Heart right ventricle (tissue), 16 donors: ENCODE measurements at regions not wholly inside any gene's neighbourhood (a gene's known extent, or its start where the extent isn't known, plus 50 kb on each side); places are given as distances from the start of the nearest gene placed in this dataset.

Experiments used
- ATAC-seq, 8 donors: fragments of 200-7000 bp; cut with Tn5 transposase; one replicate each; pipeline ENCODE4 v1.9.1; 2020; ENCODE audit warnings: mild to moderate bottlenecking in 8 of 8, moderate library complexity in 8 of 8, moderate number of reproducible peaks in 1 of 8
- DNase-seq, 2 donors: peaks; one replicate each; pipeline ENCODE4 v3.0.0-alpha.2; 2020
- H3K27ac ChIP-seq, 10 donors: fragments of 200-600 bp; sonication (generic) in 2 of 10; one replicate each; pipeline versions ENCODE4 v1.5.0 to v1.8.0; 2020 to 2022; ENCODE audit warnings: mild to moderate bottlenecking in 3 of 10
- H3K27me3 ChIP-seq, 7 donors: fragments of 200-600 bp; one replicate each; pipeline ENCODE4 v1.8.0; 2021 to 2022; ENCODE audit warnings: mild to moderate bottlenecking in 2 of 7
- H3K36me3 ChIP-seq, 9 donors: fragments of 200-600 bp; sonication (generic) in 1 of 9; one replicate each; pipeline versions ENCODE4 v1.5.0 to v1.8.0; 2020 to 2022; ENCODE audit warnings: mild to moderate bottlenecking in 2 of 9
- H3K4me1 ChIP-seq, 9 donors: fragments of 200-600 bp; sonication (generic) in 1 of 9; one replicate each; pipeline versions ENCODE4 v1.5.0 to v1.8.0; 2020 to 2022; ENCODE audit warnings: mild to moderate bottlenecking in 4 of 9
- H3K4me3 ChIP-seq, 10 donors: fragments of 200-600 bp; sonication (generic) in 2 of 10; one replicate each; pipeline versions ENCODE4 v1.5.0 to v1.8.0; 2020 to 2022; ENCODE audit warnings: mild to moderate bottlenecking in 7 of 10, moderate library complexity in 2 of 10
- H3K9me3 ChIP-seq, 11 donors: fragments of 200-600 bp in 10 of 11; sonication (generic) in 2 of 11; one replicate each; pipeline versions ENCODE4 v1.5.0 to v1.8.0; 2013 to 2022; ENCODE audit warnings: mild to moderate bottlenecking in 2 of 11, control low read depth in 1 of 11, moderate library complexity in 1 of 11
- WGBS, 2 donors: extraction: QIAGEN DNeasy Blood & Tissue Kit; methylation state at CpG; one replicate each; pipeline ENCODE4 v1.1.7; 2013; ENCODE audit warnings: inconsistent platforms in 1 of 2; 5-methylcytosine and 5-hydroxymethylcytosine counted together
- intact Hi-C, 10 donors: fragments of 100-400 bp; cut with DNase I; formaldehyde crosslinking; loops; one replicate each; pipeline versions ENCODE4 v1.11.1 to v1.14.2; 2022
- TF ChIP-seq, protein P1 (sequence below), 9 donors: fragments of 200-600 bp; sonication (generic) in 2 of 9; IDR thresholded peaks; one replicate each; pipeline versions ENCODE4 v1.5.0 to v1.8.0; 2021 to 2022; ENCODE audit warnings: antibody characterized with exemption in 9 of 9, mild to moderate bottlenecking in 5 of 9, moderate library complexity in 1 of 9
- donor health status: Arrhythmogenic right ventricular cardiomyopathy.
- donor health status: ischemic (EF 13 %, LVEDD 7.1; RV severe dilation, severe dysfunction).
- donor health status: healthy with polysubstance abuse.
- donor health status: DM: no; HTN: yes; CAD: no.
- donor health status: DM: no; HTN: no; CAD: no.
- donor health status: ischemic (EF 25% LVEDD 6.9; RV normal size, moderate dysfunction).
- donor health status: ischemic (EF 25% LVEDD 5.7; RV mildly dilated, moderate dysfunction).
- donor health status: healthy.
- donor health status: DM: yes; HTN: yes; CAD: no.
- donor health status: Ischemic cardiomyopathy.
- donor health status: ischemic (EF 35%, LVEDD 5.7; RV mildly dilated, moderate dysfunction).
- donor health status: nonischemic (EF 11% LVEDD 7.7; RV severe dilation, severe dysfunction).
- donor health status: DM: yes; HTN: yes; CAD: no.
- donor health status: PGD.
- donor health status: ischemic (EF 29% LVEDD 5.4; RV normal size, mild dysfunction).
- donor health status: nonischemic (EF 23%, LVEDD 6.1; RV moderate dilation, normal function).

DNA sequence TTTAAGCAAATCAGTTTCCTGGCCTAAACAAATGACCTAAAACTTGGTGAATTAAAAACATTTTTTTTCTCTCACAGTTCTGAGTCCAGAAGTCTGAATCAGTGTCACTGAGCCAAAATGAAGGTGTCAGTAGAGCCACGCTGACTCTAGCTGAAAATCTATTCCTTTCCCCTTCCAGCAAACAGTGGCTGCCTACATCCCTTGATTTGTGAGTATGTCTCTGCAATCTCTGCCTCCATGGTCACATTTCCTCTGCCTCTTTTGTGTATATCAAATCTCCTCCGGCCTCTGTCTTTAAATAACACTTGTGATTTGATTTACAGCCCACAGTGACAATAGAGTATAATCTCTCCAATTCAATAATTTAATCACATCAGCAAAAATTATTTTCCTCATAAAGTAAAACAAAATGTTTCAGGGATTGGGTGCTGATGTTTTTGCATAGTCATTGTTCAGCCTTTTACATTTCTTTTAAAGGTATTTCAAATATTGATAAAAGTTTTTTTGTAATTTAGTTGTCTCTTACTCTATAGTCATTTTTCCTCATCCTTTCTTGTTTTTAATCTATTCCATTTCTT is 1715.4 kb downstream of the BRINP3 start:
- peaks cover 0 to 9% (median 0%) of the 10 kb centered on the region in 11 donors for H3K9me3 ChIP-seq
- H3K27me3 ChIP-seq: no peaks in the 10 kb centered on the region
- no peak for DNase-seq
- no peak for ATAC-seq
- 56 to 58% methylated on average over 2 of the region's 2 CpGs for WGBS, 2 donors
- H3K4me3 ChIP-seq: no peak overlapping the region
- no peaks in the 10 kb centered on the region for H3K36me3 ChIP-seq
- no peaks in the 10 kb centered on the region for H3K4me1 ChIP-seq
- H3K27ac ChIP-seq: no peak overlapping the region
- intact Hi-C loops: no loop called here
- TF ChIP-seq, protein P1, sequence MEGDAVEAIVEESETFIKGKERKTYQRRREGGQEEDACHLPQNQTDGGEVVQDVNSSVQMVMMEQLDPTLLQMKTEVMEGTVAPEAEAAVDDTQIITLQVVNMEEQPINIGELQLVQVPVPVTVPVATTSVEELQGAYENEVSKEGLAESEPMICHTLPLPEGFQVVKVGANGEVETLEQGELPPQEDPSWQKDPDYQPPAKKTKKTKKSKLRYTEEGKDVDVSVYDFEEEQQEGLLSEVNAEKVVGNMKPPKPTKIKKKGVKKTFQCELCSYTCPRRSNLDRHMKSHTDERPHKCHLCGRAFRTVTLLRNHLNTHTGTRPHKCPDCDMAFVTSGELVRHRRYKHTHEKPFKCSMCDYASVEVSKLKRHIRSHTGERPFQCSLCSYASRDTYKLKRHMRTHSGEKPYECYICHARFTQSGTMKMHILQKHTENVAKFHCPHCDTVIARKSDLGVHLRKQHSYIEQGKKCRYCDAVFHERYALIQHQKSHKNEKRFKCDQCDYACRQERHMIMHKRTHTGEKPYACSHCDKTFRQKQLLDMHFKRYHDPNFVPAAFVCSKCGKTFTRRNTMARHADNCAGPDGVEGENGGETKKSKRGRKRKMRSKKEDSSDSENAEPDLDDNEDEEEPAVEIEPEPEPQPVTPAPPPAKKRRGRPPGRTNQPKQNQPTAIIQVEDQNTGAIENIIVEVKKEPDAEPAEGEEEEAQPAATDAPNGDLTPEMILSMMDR (IDR thresholded peaks at IDR 0.05): no peak

- no peaks in the 10 kb centered on the region for H3K36me3 ChIP-seq
- TF ChIP-seq, protein P1 (IDR thresholded peaks at IDR 0.05): no peak
- no peaks in the 10 kb centered on the region for H3K27me3 ChIP-seq
- H3K4me3 ChIP-seq: no peak overlapping the region
- peaks cover 0 to 13% (median 0%) of the 10 kb centered on the region in 11 donors for H3K9me3 ChIP-seq
- DNase-seq (no peak), ATAC-seq (no peak)
- H3K27ac ChIP-seq: no peak overlapping the region
- intact Hi-C loops: no loop called here
- WGBS, 2 donors: 71 to 85% methylated on average over 3 of the region's 3 CpGs
- no peaks in the 10 kb centered on the region for H3K4me1 ChIP-seq
These were observed 1714.1 kb downstream of the BRINP3 start for GRCh38 chr1:188763541-188763940.

GRCh38 chr1:188769181-188769580 is 1708.5 kb downstream of the BRINP3 start:
- ATAC-seq (no peak), DNase-seq (no peak)
- TF ChIP-seq, protein P1 (IDR thresholded peaks at IDR 0.05): no peak
- WGBS, 2 donors: 52 to 61% methylated on average over 11 of the region's 11 CpGs
- Histone ChIP-seq H3K27me3 (no peaks in the 10 kb centered on the region), H3K9me3 (peaks cover 0 to 50% (median 3%) of the 10 kb centered on the region in 11 donors), H3K4me3 (no peak overlapping the region), H3K27ac (no peak overlapping the region), H3K36me3 (no peaks in the 10 kb centered on the region), H3K4me1 (no peaks in the 10 kb centered on the region)
- intact Hi-C loops: no loop called here

DNA sequence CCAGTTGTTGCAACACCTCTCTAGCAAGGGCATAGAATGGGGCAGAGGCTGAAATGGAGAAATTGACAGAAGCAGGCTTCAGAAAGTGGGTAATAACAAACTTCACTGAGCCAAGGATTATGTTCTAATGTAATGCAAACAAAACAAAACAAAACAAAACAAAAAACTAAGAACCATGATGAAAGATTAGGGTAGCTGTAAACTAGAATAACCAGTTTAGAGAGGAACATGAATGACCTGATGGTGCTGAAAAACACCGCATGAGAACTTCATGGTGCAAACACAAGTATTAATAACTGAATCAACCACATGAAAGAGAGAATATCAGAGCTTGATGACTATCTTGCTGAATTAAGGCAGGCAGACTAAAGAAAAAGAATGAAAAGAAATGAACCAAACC is 1707.7 kb downstream of the BRINP3 start:
- TF ChIP-seq, protein P1 (IDR thresholded peaks at IDR 0.05): no peak
- Histone ChIP-seq H3K4me3 (no peak overlapping the region), H3K27ac (no peak overlapping the region), H3K9me3 (peaks cover 0 to 54% (median 3%) of the 10 kb centered on the region in 11 donors), H3K27me3 (no peaks in the 10 kb centered on the region), H3K36me3 (no peaks in the 10 kb centered on the region), H3K4me1 (no peaks in the 10 kb centered on the region)
- intact Hi-C loops: no loop called here
- 92 to 95% methylated on average over 1 of the region's 1 CpG for WGBS, 2 donors
- ATAC-seq: no peak
- DNase-seq: no peak
